ENCODE measurements at regions not wholly inside any gene's neighbourhood (a gene's known extent, or its start where the extent isn't known, plus 50 kb on each side); places are given as distances from the start of the nearest gene placed in this dataset.

DNA sequence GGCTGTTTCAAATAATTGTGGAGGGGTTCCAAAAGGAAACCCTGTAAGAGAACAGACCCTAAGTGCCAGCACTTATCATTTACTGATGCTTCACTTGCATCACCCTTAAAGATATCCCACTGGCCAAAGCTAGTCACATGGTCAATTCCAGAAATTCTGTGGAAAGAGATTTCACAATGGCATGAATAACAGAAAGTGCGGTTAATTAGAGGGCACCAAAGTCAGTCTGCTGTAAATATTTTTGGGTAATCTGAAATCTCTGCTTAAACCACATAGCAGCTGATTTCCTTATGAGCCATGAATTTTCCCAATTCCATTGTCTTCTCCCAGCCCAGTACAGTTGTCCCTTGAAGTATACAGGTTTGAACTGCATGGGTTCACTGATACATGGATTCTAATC is 346.1 kb downstream of the SI start:
- ATAC-seq, result no peak
- 88% methylated on average over 1 of the region's 1 CpG for WGBS (ENCODE audit: missing lambda C conversion rate)
- FAIRE-seq, result no peak
- Histone ChIP-seq H3K4me3 (no peak overlapping the region), H3K27ac (no peak overlapping the region), H3K4me2 (no peak overlapping the region), H3K4me1 (no peaks in the 10 kb centered on the region), H3K9me3 (no peaks in the 10 kb centered on the region)
- POLR2A ChIA-PET, result no interaction called here
- TF ChIP-seq HDAC2 (IDR thresholded peaks at IDR 0.05) (no peak), RFX5 (IDR thresholded peaks at IDR 0.05) (no peak), NR3C1 (IDR thresholded peaks at IDR 0.05) (no peak), FOXS1 (CRISPR knock-in tag; IDR thresholded peaks at IDR 0.05) (no peak), HOXB5 (CRISPR knock-in tag; IDR thresholded peaks at IDR 0.05) (no peak), KDM5A (IDR thresholded peaks at IDR 0.05) (no peak), MAZ (IDR thresholded peaks at IDR 0.05; ENCODE audit: borderline replicate concordance, low read depth, low read length) (no peak), NPAS2 (CRISPR knock-in tag; IDR thresholded peaks at IDR 0.05; ENCODE audit: borderline replicate concordance) (no peak), CBX2 (IDR thresholded peaks at IDR 0.05; ENCODE audit: borderline replicate concordance, low read depth) (no peak), RNF2 (IDR thresholded peaks at IDR 0.05; ENCODE audit: borderline replicate concordance, low read depth) (no peak), HOXB13 (CRISPR knock-in tag; IDR thresholded peaks at IDR 0.05; ENCODE audit: low read depth) (no peak), HEYL (CRISPR knock-in tag; IDR thresholded peaks at IDR 0.05) (no peak), EHMT2 (IDR thresholded peaks at IDR 0.05; ENCODE audit: low read depth) (no peak), ESRRA (IDR thresholded peaks at IDR 0.05; ENCODE audit: borderline replicate concordance, low read length) (no peak), POLR2AphosphoS2 (conservative IDR thresholded peaks at IDR 0.05; ENCODE audit: low read length) (no peak), CHD4 (IDR thresholded peaks at IDR 0.05; ENCODE audit: borderline replicate concordance) (no peak)
- TF ChIP-seq, protein P1, sequence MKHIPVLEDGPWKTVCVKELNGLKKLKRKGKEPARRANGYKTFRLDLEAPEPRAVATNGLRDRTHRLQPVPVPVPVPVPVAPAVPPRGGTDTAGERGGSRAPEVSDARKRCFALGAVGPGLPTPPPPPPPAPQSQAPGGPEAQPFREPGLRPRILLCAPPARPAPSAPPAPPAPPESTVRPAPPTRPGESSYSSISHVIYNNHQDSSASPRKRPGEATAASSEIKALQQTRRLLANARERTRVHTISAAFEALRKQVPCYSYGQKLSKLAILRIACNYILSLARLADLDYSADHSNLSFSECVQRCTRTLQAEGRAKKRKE (CRISPR knock-in tag; IDR thresholded peaks at IDR 0.05; ENCODE audit: low read depth), result no peak
- TF ChIP-seq, protein P2, sequence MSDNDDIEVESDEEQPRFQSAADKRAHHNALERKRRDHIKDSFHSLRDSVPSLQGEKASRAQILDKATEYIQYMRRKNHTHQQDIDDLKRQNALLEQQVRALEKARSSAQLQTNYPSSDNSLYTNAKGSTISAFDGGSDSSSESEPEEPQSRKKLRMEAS (IDR thresholded peaks at IDR 0.05), result no peak
- TF ChIP-seq, protein P3, sequence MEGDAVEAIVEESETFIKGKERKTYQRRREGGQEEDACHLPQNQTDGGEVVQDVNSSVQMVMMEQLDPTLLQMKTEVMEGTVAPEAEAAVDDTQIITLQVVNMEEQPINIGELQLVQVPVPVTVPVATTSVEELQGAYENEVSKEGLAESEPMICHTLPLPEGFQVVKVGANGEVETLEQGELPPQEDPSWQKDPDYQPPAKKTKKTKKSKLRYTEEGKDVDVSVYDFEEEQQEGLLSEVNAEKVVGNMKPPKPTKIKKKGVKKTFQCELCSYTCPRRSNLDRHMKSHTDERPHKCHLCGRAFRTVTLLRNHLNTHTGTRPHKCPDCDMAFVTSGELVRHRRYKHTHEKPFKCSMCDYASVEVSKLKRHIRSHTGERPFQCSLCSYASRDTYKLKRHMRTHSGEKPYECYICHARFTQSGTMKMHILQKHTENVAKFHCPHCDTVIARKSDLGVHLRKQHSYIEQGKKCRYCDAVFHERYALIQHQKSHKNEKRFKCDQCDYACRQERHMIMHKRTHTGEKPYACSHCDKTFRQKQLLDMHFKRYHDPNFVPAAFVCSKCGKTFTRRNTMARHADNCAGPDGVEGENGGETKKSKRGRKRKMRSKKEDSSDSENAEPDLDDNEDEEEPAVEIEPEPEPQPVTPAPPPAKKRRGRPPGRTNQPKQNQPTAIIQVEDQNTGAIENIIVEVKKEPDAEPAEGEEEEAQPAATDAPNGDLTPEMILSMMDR (IDR thresholded peaks at IDR 0.05), result no peak
- TF ChIP-seq, protein P4, sequence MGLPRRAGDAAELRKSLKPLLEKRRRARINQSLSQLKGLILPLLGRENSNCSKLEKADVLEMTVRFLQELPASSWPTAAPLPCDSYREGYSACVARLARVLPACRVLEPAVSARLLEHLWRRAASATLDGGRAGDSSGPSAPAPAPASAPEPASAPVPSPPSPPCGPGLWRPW (IDR thresholded peaks at IDR 0.05), result no peak
- DNase-seq (ENCODE audit: low read depth in 1 of 2, low spot score in 1 of 2), result no peak
- CTCF ChIA-PET, result interaction anchor here (0.6 kb wide), 1 partner anchor 1239 kb away, joined by 3 read pairs; no protein-coding TSS in a partner anchor

DNA sequence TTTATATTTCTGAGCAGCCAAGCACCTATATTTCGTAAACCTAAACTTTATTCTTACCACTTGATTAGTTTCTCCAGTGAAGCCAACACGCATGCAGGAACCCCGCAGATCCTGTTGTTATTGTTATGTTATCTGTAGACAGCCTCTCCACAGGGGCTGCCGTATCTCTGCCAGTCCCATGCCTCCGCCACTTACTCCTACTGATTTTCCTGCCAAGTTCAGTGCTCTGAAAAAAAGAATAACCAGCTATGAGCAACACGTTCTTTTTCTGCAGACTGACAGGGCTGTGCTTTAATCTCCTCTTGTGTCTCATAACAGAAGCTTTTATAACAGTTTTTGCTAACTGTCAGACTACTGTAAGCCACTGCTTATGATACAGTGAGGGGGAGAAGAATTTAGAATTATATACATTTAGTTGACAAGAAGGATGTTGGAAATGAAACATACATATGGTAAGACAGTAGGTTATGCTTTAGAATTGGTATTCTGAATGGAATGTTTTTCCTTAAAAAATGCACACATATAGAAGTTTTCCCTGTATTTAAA is 347.4 kb downstream of the SI start:
- Histone ChIP-seq H3K4me2 (no peak overlapping the region), H3K27ac (no peak overlapping the region), H3K4me3 (no peak overlapping the region), H3K4me1 (no peaks in the 10 kb centered on the region), H3K9me3 (no peaks in the 10 kb centered on the region)
- TF ChIP-seq FOXS1 (CRISPR knock-in tag; IDR thresholded peaks at IDR 0.05) (no peak), POLR2AphosphoS2 (conservative IDR thresholded peaks at IDR 0.05; ENCODE audit: low read length) (no peak), KDM5A (IDR thresholded peaks at IDR 0.05) (no peak), MAZ (IDR thresholded peaks at IDR 0.05; ENCODE audit: borderline replicate concordance, low read depth, low read length) (no peak), EHMT2 (IDR thresholded peaks at IDR 0.05; ENCODE audit: low read depth) (no peak), RAD21 (conservative IDR thresholded peaks at IDR 0.05 in 1 of 2, IDR thresholded peaks at IDR 0.05 in 1 of 2) (no peak)
- TF ChIP-seq, protein P5, sequence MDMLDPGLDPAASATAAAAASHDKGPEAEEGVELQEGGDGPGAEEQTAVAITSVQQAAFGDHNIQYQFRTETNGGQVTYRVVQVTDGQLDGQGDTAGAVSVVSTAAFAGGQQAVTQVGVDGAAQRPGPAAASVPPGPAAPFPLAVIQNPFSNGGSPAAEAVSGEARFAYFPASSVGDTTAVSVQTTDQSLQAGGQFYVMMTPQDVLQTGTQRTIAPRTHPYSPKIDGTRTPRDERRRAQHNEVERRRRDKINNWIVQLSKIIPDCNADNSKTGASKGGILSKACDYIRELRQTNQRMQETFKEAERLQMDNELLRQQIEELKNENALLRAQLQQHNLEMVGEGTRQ (IDR thresholded peaks at IDR 0.05), result no peak
- 57% methylated on average over 6 of the region's 6 CpGs for WGBS (ENCODE audit: missing lambda C conversion rate)
- ATAC-seq, result no peak
- no peak for FAIRE-seq
- ChIA-PET CTCF (no interaction called here), POLR2A (no interaction called here)
- no peak for DNase-seq (ENCODE audit: low read depth in 1 of 2, low spot score in 1 of 2)

All from A549 (cell line).